HG03575 (cell line): ENCODE measurements at regions not wholly inside any gene's neighbourhood (a gene's known extent, or its start where the extent isn't known, plus 50 kb on each side); places are given as distances from the start of the nearest gene placed in this dataset.
"Not testable (repeated sequence)": the region's sequence is repeated elsewhere in the genome, so short reads cannot be mapped to it uniquely, and the experiment has no call there.

Experiments used
- ATAC-seq: cut with Tn5 transposase; IDR thresholded peaks from one replicate; pipeline ENCODE4 v1.9.1; 2021; ENCODE audit not compliant: unreplicated experiment, insufficient number of reproducible peaks, low FRiP score; ENCODE audit errors: extremely low read depth

- ATAC-seq, result no peak
These were observed 619.8 kb upstream of the TBX3 start for GRCh38 chr12:115303723-115304309.

DNA sequence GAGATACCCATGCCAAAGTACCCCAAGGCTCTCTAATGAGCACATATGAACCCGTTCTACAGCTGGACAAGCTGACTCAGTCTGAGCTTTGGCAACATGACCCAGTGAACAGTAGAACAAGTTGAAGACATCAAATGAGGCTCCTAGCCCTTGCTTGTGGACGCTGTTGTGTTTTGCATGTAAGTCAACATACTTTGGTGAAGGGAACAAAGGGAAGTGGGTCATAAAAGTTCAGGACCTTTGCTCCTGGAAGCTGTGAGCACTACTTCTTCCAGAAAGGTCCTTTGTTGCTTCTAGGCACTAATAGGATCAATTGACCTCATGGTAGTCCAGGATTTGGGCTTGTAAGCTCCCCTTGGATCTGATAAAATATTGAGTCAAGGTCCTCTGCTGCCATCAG, 613.5 kb upstream of the TBX3 start:
- no peak for ATAC-seq

DNA sequence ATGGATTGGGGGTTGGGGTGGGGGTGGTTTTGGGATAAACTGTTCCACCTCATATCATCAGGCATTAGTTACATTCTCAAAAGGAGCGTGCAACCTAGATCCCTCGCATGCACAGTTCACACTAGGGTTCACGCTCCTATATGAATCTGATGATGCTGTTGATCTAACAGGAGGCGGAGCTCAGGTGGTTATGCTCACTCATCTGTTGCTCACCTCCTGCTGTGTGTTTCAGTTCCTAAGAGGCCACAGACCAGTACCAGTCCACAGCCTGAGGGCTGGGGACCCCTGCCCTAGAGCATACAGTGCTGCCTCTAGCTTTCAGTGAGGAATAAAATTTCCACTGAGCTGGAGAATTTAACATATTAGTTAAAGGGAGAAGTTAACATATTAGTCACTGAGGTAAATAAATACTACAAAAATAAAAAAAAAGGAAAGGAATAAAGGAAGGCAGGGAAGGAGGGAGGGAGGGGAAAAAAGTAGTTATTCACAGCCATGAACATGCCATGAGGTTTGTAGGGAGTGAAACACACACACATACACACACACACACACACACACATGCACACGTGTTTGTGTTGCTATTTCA, 612.7 kb upstream of the TBX3 start:
- ATAC-seq, result no peak

DNA sequence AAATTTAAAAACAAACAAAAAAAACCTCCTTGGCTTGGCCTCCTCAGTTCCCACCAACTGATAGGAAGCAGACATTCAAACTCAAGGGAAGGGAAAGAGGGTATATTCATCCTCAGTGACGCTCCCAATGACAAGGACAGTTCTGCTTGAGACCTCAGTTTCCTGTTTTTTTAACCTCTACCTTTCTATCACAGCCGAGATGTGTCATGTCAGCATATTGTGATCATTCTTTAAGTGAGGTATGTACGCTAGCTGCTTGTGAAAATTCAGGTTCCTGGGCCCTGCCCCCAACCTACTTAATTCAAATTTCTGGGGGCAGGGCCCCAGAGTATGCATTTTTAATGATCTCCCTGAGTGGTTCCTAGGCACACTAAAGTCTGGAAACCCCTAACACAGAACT, 611.9 kb upstream of the TBX3 start:
- ATAC-seq, result no peak

DNA sequence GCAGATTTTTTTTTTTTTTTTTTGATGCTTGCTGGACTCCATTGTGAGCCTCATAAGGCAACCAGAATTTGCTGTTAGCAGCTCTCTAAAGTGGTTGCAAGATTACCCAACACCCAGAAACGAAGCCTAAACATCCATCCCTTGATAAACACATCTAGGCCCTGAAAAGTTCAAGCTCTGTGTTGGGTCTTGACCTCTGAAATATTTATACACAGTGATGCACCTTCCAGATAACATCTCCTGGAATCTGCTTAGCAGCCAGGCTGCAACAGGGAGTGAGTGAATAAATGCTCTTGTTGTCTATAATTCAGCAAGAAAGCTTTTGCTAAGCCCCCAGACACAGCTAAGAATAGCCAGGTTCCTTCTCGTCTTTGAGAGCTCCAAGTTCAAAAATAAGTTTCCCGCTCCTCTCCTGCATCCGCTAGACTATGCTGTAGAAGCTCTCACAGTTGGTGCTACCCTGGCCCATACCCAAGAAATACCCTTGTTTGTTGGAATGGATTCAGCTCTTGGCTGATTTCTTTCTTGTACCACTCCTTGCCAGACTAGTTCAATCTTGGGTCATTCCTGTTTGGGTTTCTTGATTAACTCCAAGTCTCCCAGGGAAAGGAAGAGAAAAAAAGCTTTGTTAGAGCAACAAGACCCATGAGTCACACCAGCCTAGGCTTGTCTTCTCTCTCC, 610.6 kb upstream of the TBX3 start:
- no peak for ATAC-seq

DNA sequence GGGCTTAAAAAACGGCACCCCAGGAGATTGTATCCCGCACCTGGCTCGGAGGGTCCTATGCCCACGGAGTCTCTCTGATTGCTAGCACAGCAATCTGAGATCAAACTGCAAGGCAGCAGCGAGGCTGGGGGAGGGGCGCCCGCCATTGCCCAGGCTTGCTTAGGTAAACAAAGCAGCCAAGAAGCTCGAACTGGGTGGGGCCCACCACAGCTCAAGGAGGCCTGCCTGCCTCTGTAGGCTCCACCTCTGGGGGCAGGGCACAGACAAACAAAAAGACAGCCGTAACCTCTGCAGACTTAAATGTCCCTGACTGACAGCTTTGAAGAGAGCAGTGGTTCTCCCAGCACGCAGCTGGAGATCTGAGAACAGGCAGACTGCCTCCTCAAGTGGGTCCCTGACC, 601.5 kb upstream of the TBX3 start:
- not testable (repeated sequence) for ATAC-seq

GRCh38 chr12:115273456-115273855, 589.5 kb upstream of the TBX3 start:
- no peak for ATAC-seq

DNA sequence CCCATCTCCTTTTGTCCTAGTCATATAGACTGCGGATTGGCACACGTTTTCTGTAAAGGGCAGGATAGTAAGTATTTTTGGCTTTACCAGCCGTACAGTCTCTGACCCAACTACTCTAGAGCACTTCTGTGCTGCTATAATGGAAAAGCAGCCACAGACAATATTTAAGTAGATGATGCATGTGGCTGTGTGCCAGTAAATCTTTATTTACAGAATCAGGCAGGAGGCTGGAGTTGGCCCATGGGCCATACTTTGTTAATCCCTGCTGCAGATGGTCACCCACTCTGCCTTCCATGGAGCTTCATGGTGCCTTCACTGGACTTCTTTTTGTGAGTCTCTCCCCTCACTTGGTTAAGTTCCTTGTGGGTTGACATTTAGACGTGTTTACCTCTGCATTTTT, 584.5 kb upstream of the TBX3 start:
- ATAC-seq, result no peak

GRCh38 chr12:115267891-115268290, 583.9 kb upstream of the TBX3 start:
- no peak for ATAC-seq

- no peak for ATAC-seq
These were observed 583.5 kb upstream of the TBX3 start for GRCh38 chr12:115267464-115267863.

DNA sequence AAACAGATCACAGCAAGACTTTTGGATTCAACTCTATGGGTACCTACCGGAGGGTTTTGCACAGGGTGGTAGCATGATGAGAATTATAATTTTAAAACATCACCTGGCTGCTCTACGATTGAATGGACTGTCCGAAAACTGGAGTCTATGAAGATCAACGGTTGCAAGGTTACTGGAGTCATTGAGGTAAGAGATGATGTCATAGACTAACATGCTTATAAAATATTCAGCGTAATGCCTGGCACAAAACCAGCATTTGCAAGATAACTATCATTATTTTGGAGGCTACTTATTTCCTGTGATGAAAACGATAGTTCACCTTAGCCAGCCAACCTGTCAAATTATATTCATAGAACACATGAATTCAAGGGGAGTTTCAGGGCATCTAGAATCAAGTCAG, 580.6 kb upstream of the TBX3 start:
- ATAC-seq, result no peak

- ATAC-seq, result no peak
These were observed 577.9 kb upstream of the TBX3 start for GRCh38 chr12:115261691-115262398.

GRCh38 chr12:115260762-115261675, 577.0 kb upstream of the TBX3 start:
- no peak for ATAC-seq

GRCh38 chr12:115259968-115260747, 576.2 kb upstream of the TBX3 start:
- ATAC-seq, result no peak

- ATAC-seq, result no peak
These were observed 573.8 kb upstream of the TBX3 start for GRCh38 chr12:115257791-115258190.

- ATAC-seq, result no peak
These were observed 572.0 kb upstream of the TBX3 start for GRCh38 chr12:115255962-115256361.

DNA sequence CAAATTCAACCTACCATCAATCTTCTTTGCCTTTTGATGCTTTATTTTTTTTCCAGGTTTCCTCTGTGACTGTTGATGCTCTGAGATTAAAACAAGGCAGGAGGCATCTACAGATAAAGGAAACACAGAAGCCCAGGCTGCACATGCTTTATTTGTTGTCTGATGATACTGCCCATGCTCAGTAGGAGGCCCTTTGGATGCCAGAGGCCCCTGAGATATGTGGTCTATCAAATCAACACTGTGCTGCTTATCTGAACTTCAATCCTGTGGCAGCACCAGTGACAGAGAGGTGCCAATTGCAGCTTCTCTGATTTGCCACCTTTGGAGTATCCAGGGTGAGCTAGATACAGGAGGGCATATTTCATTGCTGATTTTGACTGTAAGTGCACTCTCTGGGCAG, 571.3 kb upstream of the TBX3 start:
- no peak for ATAC-seq

DNA sequence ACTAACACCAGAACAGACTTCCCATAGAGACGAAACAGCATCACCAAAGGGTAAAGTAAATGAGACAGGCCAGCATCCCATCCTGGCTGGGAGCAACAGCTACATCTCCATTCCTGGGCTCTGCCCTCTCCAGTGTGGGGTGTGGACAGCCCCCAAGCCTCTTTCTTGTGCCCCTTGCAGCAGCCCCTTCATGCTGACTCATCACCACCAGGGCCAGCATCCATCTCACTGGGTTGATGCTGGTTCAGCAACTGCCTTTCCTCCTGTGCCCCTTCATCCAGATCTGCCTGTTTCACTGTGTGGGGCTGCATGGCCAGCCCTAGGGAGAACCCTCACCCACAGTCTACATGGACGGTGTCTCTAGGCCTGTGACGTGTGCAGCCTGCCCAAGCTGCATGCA, 569.1 kb upstream of the TBX3 start:
- ATAC-seq, result no peak
